Retinal pigment epithelial cell (primary cell): ENCODE measurements at regions not wholly inside any gene's neighbourhood (a gene's known extent, or its start where the extent isn't known, plus 50 kb on each side); places are given as distances from the start of the nearest gene placed in this dataset.
A peak's percentile ranks its signal among the peaks of the same experiment; 100 is the strongest.

Source experiments
- DNase-seq: peaks from one replicate; pipeline ENCODE4 v3.0.0-alpha.2; 2010; ENCODE audit warnings: low read depth
- H3K4me3 ChIP-seq: 2 replicates; pipeline ENCODE4 v1.5.1; 2011; ENCODE audit warnings: mild to moderate bottlenecking, low read length, control low read depth, moderate library complexity
- TF ChIP-seq, protein P1 (sequence below): conservative IDR thresholded peaks from 2 replicates; pipeline ENCODE4 v1.5.1; 2011; ENCODE audit warnings: low read depth, low read length, control low read depth, inconsistent platforms

DNA sequence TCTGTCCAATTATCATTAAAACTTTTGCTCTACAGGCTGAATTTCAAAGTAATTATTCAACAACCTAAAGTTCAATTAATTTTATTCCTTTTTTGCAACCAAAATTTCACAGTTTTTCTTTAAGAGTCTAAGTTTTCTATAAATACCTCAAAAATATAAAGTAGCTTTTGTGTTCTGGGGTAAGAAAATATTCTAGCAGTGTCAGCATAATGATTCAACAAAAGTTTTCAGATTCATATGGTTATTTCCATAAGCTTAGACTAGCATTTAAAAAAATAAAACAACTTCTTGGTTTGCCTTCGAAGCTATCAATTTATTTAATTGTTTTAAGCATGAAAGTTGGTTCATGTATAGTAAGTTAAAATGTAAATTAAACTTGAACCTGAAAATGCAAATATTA is 1962.3 kb upstream of the CDH6 start:
- DNase-seq: no peak
- no peak overlapping the region for H3K4me3 ChIP-seq
- TF ChIP-seq, protein P1, sequence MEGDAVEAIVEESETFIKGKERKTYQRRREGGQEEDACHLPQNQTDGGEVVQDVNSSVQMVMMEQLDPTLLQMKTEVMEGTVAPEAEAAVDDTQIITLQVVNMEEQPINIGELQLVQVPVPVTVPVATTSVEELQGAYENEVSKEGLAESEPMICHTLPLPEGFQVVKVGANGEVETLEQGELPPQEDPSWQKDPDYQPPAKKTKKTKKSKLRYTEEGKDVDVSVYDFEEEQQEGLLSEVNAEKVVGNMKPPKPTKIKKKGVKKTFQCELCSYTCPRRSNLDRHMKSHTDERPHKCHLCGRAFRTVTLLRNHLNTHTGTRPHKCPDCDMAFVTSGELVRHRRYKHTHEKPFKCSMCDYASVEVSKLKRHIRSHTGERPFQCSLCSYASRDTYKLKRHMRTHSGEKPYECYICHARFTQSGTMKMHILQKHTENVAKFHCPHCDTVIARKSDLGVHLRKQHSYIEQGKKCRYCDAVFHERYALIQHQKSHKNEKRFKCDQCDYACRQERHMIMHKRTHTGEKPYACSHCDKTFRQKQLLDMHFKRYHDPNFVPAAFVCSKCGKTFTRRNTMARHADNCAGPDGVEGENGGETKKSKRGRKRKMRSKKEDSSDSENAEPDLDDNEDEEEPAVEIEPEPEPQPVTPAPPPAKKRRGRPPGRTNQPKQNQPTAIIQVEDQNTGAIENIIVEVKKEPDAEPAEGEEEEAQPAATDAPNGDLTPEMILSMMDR: no peak

DNA sequence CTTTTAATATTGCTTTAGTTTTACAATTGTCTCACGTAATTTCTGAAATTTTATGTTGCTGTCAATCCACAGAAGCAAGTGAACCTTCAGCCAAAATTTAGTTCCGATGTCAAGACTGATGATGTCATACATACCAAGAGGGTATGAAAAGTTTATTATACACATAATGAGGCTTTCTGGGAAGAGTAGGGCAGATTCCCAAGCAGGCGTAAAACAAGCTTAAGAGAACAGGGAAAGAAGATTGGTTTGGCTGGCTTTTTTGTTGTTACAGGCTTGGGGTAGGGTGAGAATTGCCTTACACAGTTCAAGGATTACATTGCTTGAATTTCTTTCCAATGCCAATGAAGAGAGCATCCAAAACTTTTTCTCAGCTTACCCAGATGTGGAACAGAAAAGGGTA is 1962.9 kb upstream of the CDH6 start:
- TF ChIP-seq, protein P1: no peak
- peak; percentile 97 for DNase-seq
- no peak overlapping the region for H3K4me3 ChIP-seq

DNA sequence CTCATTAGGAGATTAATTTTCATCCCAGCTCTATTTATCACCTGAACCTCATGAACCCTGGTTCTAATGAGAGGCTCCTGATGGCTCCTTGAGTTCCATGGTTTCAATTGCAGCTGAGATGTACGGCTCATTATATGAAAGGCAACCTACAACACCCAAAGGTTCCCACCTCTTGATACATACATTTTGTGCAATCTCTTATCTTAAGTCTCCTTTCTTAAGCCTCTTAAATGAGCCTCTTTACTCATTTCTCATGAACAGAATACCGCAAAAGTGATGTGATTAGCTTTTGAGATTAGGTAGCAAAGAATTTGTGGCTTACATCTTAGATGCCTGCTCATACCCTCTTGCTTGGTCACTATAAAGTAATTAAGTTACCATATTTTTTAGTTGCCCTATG is 1964.0 kb upstream of the CDH6 start:
- H3K4me3 ChIP-seq: no peak overlapping the region
- DNase-seq: peak; percentile 100
- TF ChIP-seq, protein P1: no peak

DNA sequence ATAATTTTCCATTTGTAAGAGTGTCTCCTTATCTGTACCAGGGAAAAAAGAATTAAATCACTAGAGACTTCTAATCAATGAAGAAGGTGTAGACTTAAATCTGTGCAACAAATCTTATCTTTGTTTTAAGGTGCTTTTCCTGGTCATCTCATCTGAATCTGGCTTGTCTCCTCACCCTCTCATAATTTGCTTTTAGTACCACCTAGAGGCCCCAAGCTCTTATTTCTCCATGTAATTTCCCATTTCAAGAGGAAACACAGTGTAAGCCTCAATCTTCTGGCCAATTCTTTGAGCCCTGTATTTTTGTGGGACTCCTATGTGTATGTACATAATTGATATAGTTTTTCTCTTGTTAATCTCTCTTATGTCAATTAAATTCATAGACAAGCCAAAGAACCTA is 1975.3 kb upstream of the CDH6 start:
- H3K4me3 ChIP-seq: no peak overlapping the region
- TF ChIP-seq, protein P1: peak; percentile 38
- no peak for DNase-seq

DNA sequence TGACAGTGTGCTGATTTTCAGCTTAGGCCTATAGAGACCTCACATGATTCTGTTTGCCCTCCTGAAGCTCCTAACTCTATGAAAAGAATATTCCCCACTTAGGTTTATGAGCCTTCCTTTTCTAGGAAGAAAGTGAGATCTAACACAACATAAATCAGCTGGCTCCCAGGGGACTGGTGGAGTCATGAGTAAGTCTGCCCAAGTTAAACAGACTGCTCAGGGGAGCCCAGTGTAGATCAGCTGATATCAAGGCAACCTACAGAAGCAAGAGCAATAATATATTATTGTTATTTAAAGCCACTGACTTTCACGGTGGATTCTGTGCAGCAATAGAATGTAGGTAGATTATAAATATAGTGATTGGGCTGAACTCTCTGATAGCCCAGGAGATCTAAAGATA is 1978.6 kb upstream of the CDH6 start:
- TF ChIP-seq, protein P1: no peak
- no peak overlapping the region for H3K4me3 ChIP-seq
- DNase-seq: no peak

DNA sequence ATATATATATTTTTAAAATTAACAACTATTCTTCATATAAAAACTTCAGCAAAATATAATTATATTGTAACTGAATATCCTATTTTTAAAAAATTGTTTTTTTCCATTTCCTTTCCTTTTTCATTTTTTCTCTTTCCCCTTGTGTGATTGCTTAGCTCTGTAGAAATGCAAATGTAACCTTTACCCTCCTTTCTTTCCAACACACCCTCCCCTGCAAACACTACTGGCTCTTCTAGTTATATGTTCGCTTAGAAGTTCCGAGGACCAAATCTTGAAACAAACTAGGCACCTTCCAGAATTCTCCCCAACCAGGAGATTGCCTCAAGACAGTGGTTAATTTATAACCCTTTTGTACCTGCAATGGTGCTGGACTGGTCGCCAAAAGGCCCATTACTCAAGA is 1980.0 kb upstream of the CDH6 start:
- no peak for DNase-seq
- H3K4me3 ChIP-seq: no peak overlapping the region
- TF ChIP-seq, protein P1: no peak

DNA sequence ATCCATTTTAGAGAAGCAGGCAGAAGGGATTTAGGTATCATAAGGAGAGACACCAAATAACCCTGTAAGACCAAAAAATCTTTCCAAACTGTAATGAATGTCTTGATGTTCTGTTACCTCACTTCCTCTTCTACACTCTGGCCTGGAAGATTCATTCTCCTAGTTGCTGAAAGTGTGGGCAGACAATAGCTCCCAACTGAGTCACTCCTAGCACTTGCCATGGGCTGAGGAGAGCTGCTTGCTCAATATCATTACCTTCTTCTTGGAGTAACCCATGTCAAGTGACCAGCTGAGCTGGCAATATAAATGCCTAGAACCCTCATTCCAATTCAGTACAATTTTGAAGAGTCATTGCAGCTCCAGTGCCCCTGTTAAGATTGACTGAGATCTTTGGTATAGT is 1985.5 kb upstream of the CDH6 start:
- no peak for DNase-seq
- no peak overlapping the region for H3K4me3 ChIP-seq
- TF ChIP-seq, protein P1: no peak
